Liver (tissue), 8 donors: ENCODE measurements at regions not wholly inside any gene's neighbourhood (a gene's known extent, or its start where the extent isn't known, plus 50 kb on each side); places are given as distances from the start of the nearest gene placed in this dataset.

Source experiments
- DNase-seq: peaks from one replicate; pipeline ENCODE4 v3.0.0-alpha.2; 2017; ENCODE audit warnings: low spot score
- H3K27ac ChIP-seq, 2 donors: one replicate each; pipeline ENCODE4 v1.7.0; 2013; ENCODE audit warnings: inconsistent platforms in 2 of 2, low read length in 2 of 2, control low read depth in 1 of 2, low read depth in 1 of 2, mild to moderate bottlenecking in 1 of 2
- H3K27me3 ChIP-seq, 4 donors: one replicate each; pipeline versions ENCODE4 v1.6.1 to v1.7.0; 2013; ENCODE audit warnings: low read length in 3 of 4, inconsistent platforms in 1 of 4, mild to moderate bottlenecking in 1 of 4, moderate library complexity in 1 of 4; ENCODE audit not compliant: control insufficient read depth in 4 of 4, insufficient read depth in 4 of 4
- H3K36me3 ChIP-seq, 4 donors: one replicate each; pipeline versions ENCODE4 v1.6.1 to v1.7.0; 2013; ENCODE audit warnings: low read length in 3 of 4, mild to moderate bottlenecking in 3 of 4, low read depth in 1 of 4, moderate library complexity in 1 of 4; ENCODE audit not compliant: control insufficient read depth in 4 of 4, insufficient read depth in 3 of 4
- H3K4me1 ChIP-seq, 4 donors: one replicate each; pipeline versions ENCODE4 v1.6.1 to v1.7.0; 2013; ENCODE audit warnings: low read length in 3 of 4, mild to moderate bottlenecking in 3 of 4, moderate library complexity in 1 of 4; ENCODE audit not compliant: control insufficient read depth in 4 of 4, insufficient read depth in 4 of 4
- H3K4me3 ChIP-seq, 3 donors: one replicate each; pipeline versions ENCODE4 v1.6.1 to v1.7.0; 2013; ENCODE audit warnings: low read length in 3 of 3, control low read depth in 1 of 3, low read depth in 1 of 3, mild to moderate bottlenecking in 1 of 3
- H3K9ac ChIP-seq, 2 donors: one replicate each; pipeline ENCODE4 v1.7.0; 2013; ENCODE audit warnings: low read length in 2 of 2, mild to moderate bottlenecking in 2 of 2, moderate library complexity in 2 of 2, control low read depth in 1 of 2, low read depth in 1 of 2
- H3K9me3 ChIP-seq, 4 donors: one replicate each; pipeline versions ENCODE4 v1.6.1 to v1.7.0; 2013; ENCODE audit warnings: low read length in 3 of 4; ENCODE audit not compliant: control insufficient read depth in 4 of 4
- ATF3 ChIP-seq: IDR thresholded peaks from 2 replicates; pipeline ENCODE4 v1.6.1; 2016; ENCODE audit warnings: antibody characterized with exemption
- CTCF ChIP-seq: fragments of 150-350 bp; IDR thresholded peaks from 2 replicates; pipeline ENCODE4 v1.5.1; 2017; ENCODE audit warnings: improper control_type of control experiment, low read depth, low read length; ENCODE audit not compliant: missing input control
- EGR1 ChIP-seq, 2 donors: IDR thresholded peaks; 2 replicates each; pipeline ENCODE4 v1.6.1; 2016 to 2018; ENCODE audit warnings: antibody characterized with exemption in 2 of 2, low read depth in 2 of 2
- FOXA1 ChIP-seq: IDR thresholded peaks from 2 replicates; pipeline ENCODE4 v1.6.1; 2016; ENCODE audit warnings: antibody characterized with exemption
- FOXA2 ChIP-seq: IDR thresholded peaks from 2 replicates; pipeline ENCODE4 v1.6.1; 2016; ENCODE audit warnings: antibody characterized with exemption
- GABPA ChIP-seq, 2 donors: IDR thresholded peaks in 1 of 2; conservative IDR thresholded peaks in 1 of 2; 2 replicates each; pipeline ENCODE4 v1.6.1; 2016; ENCODE audit warnings: antibody characterized with exemption in 2 of 2, mild to moderate bottlenecking in 1 of 2, moderate library complexity in 1 of 2
- HNF4A ChIP-seq, 2 donors: conservative IDR thresholded peaks; 2 replicates each; pipeline ENCODE4 v1.6.1; 2016; ENCODE audit warnings: antibody characterized with exemption in 2 of 2, mild to moderate bottlenecking in 2 of 2
- HNF4G ChIP-seq: IDR thresholded peaks from 2 replicates; pipeline ENCODE4 v1.6.1; 2016; ENCODE audit warnings: antibody characterized with exemption
- JUND ChIP-seq, 2 donors: IDR thresholded peaks; 2 replicates each; pipeline ENCODE4 v1.6.1; 2016; ENCODE audit warnings: antibody characterized with exemption in 2 of 2
- MAX ChIP-seq: IDR thresholded peaks from 2 replicates; pipeline ENCODE4 v1.6.1; 2016; ENCODE audit warnings: antibody characterized with exemption
- NR2F2 ChIP-seq: IDR thresholded peaks from 2 replicates; pipeline ENCODE4 v1.6.1; 2016; ENCODE audit warnings: antibody characterized with exemption
- RAD21 ChIP-seq, 2 donors: IDR thresholded peaks; 2 replicates each; pipeline ENCODE4 v1.6.1; 2016; ENCODE audit warnings: antibody characterized with exemption in 2 of 2, mild to moderate bottlenecking in 2 of 2
- REST ChIP-seq: IDR thresholded peaks from 2 replicates; pipeline ENCODE4 v1.6.1; 2016; ENCODE audit warnings: antibody characterized with exemption, mild to moderate bottlenecking
- RXRA ChIP-seq, 2 donors: IDR thresholded peaks; 2 replicates each; pipeline ENCODE4 v1.6.1; 2017 to 2018; ENCODE audit warnings: antibody characterized with exemption in 2 of 2, mild to moderate bottlenecking in 1 of 2
- SP1 ChIP-seq: IDR thresholded peaks from 2 replicates; pipeline ENCODE4 v1.6.1; 2018; ENCODE audit warnings: antibody characterized with exemption, mild to moderate bottlenecking
- TAF1 ChIP-seq: conservative IDR thresholded peaks from 2 replicates; pipeline ENCODE4 v1.6.1; 2016; ENCODE audit warnings: antibody characterized with exemption, mild to moderate bottlenecking
- YY1 ChIP-seq: IDR thresholded peaks from 2 replicates; pipeline ENCODE4 v1.6.1; 2016; ENCODE audit warnings: antibody characterized with exemption, mild to moderate bottlenecking
- ZBTB33 ChIP-seq: IDR thresholded peaks from 2 replicates; pipeline ENCODE4 v1.6.1; 2016; ENCODE audit warnings: antibody characterized with exemption
- WGBS: extraction: QIAGEN DNeasy Blood & Tissue Kit; methylation state at CpG from one replicate; pipeline ENCODE4 v1.1.7; 2013; 5-methylcytosine and 5-hydroxymethylcytosine counted together
- donor health status: healthy.
- donor health status: healthy.
- donor health status: healthy.
- donor health status: healthy.
- donor health status: healthy.

- TF ChIP-seq JUND (IDR thresholded peaks at IDR 0.05) (no peak), TAF1 (no peak)
These were observed 100.7 kb downstream of the IER5 start (continued) for GRCh38 chr1:181189245-181189644.

- H3K9me3 ChIP-seq = no peaks in the 10 kb centered on the region
- no peak overlapping the region for H3K9ac ChIP-seq
- no peaks in the 10 kb centered on the region for H3K27me3 ChIP-seq
- no peaks in the 10 kb centered on the region for H3K36me3 ChIP-seq
- WGBS = 11% methylated on average over 40 of the region's 40 CpGs
- no peak for TF ChIP-seq NR2F2
- TF ChIP-seq REST = no peak
- TF ChIP-seq HNF4G = no peak
- TF ChIP-seq GABPA (IDR thresholded peaks at IDR 0.05 in 1 of 2, conservative IDR thresholded peaks at IDR 0.05 in 1 of 2) = no peak
- no peak for TF ChIP-seq TAF1
- TF ChIP-seq ATF3 = no peak
- TF ChIP-seq JUND (IDR thresholded peaks at IDR 0.05) = no peak
- TF ChIP-seq RXRA (IDR thresholded peaks at IDR 0.05) = peak in 1 of 2 donors; percentile 40
- no peak for TF ChIP-seq ZBTB33
- TF ChIP-seq EGR1 (IDR thresholded peaks at IDR 0.05; ENCODE audit: low read depth in 2 of 2) = no peak
- no peak for TF ChIP-seq FOXA2
- peak; percentile 91 for TF ChIP-seq CTCF
- no peak for TF ChIP-seq FOXA1
- TF ChIP-seq MAX = no peak
- TF ChIP-seq SP1 = no peak
- TF ChIP-seq YY1 = no peak
- TF ChIP-seq RAD21 (IDR thresholded peaks at IDR 0.05) = peak; percentile 76 to 83
- TF ChIP-seq HNF4A (conservative IDR thresholded peaks at IDR 0.05) = no peak
- H3K4me1 ChIP-seq = peaks cover 0 to 8% (median 1%) of the 10 kb centered on the region in 4 donors
- no peak overlapping the region for H3K27ac ChIP-seq
- peak overlapping the region in 1 of 3 donors; percentile 30 for H3K4me3 ChIP-seq
- DNase-seq = peak; percentile 82
These were observed 101.3 kb downstream of the IER5 start for GRCh38 chr1:181189691-181190363.
